KOPT-K1 (cell line): ENCODE measurements at regions not wholly inside any gene's neighbourhood (a gene's known extent, or its start where the extent isn't known, plus 50 kb on each side); places are given as distances from the start of the nearest gene placed in this dataset.
A peak's percentile ranks its signal among the peaks of the same experiment; 100 is the strongest.
"Not testable (repeated sequence)": the region's sequence is repeated elsewhere in the genome, so short reads cannot be mapped to it uniquely, and the experiment has no call there.

Experiments used
- H3K27ac ChIP-seq: fragments of 200-600 bp; sonication (generic); 2 replicates; pipeline ENCODE4 v1.5.1; 2016; ENCODE audit warnings: antibody characterized with exemption, mild to moderate bottlenecking, low read depth, low read length; ENCODE audit not compliant: poor library complexity, severe bottlenecking
- H3K36me3 ChIP-seq: fragments of 200-600 bp; sonication (generic); 2 replicates; pipeline ENCODE4 v1.5.1; 2017; ENCODE audit warnings: antibody characterized with exemption, mild to moderate bottlenecking, low read length, moderate library complexity; ENCODE audit not compliant: insufficient read depth
- H3K9me3 ChIP-seq: fragments of 200-600 bp; sonication (generic); 2 replicates; pipeline ENCODE4 v1.5.1; 2017; ENCODE audit warnings: antibody characterized with exemption, low read length, mild to moderate bottlenecking; ENCODE audit not compliant: insufficient read depth, poor library complexity, severe bottlenecking

GRCh38 chr14:106712513-106712912, 1186.1 kb downstream of the TMEM121 start:
- peak overlapping the region; percentile 55 for H3K27ac ChIP-seq
- not testable (repeated sequence) for H3K36me3 ChIP-seq, H3K9me3 ChIP-seq

DNA sequence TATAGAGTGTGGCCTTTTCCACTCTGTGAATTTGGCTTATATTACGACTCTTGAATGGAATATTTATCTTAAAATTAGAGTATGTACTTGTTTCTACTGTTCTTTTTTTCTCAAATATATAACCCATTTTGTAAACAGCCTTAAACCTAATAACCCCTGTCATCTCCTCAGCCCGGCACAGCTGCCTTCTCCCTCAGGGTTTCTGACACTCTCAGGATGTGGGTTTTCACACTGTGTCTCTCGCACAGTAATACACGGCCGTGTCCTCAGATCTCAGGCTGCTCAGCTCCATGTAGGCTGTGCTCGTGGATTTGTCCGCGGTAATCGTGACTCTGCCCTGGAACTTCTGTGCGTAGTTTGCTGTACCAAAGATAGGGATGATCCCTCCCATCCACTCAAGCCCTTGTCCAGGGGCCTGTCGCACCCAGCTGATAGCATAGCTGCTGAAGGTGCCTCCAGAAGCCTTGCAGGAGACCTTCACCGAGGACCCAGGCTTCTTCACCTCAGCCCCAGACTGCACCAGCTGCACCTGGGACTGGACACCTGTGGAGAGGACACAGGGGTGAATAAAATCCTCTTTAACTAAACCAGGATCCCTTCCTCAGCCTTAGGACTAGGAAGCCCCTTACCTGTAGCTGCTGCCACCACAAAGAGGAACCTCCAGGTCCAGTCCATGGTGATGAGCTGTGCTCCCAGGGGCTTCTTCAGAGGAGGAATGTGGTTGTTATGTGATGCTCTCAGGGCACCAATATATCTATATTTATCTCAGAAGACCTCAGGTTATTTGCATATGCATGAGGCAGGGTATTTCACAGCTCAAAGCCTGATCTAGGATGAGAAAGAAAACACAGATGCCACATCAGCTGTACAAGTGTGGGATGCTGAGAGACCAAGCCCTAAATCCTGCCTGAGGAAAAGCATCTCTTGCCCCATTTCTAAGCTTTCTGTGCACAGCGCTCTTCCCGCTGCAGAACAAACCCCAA, 1188.4 kb downstream of the TMEM121 start:
- not testable (repeated sequence) for H3K36me3 ChIP-seq, H3K9me3 ChIP-seq
- peak overlapping the region; percentile 47 for H3K27ac ChIP-seq

DNA sequence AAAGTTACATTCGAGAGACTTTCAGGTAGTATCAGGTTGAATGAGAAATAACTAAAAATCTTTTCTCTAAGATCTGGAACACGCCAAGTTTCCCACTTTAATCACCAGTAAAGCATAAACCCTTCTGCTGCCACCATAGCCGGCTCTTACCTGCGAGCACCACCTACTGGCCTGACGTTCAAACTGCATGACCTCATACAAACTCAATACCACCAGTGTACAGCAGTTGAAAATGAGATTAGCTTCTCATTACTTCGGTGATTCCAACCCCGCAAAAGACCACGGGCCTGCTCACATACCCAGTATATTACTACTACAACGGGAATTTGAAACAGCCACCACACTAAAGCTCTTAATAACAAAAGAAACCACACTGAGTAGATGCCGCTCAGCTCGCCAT, 1191.2 kb downstream of the TMEM121 start:
- H3K36me3 ChIP-seq, H3K9me3 ChIP-seq, H3K27ac ChIP-seq: not testable (repeated sequence)

DNA sequence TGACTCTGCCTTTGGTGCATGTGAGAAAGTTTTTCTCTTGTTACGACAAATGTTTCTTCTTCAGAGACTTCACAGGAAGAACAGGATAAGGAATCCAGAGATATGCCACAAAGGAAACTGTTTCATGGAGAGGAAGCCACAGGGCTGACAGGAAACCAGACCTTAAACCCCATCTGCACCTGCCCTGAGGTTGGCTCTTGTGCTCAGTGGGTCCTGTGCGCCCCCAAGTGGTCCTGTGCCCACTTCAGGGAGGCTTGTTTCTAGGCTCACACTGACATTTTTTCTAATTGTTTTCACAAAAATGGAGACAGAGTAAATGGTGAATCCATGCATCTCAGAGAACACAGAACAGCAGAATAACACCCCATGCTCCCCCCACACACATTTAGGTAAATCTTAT, 1193.5 kb downstream of the TMEM121 start:
- not testable (repeated sequence) for H3K27ac ChIP-seq, H3K9me3 ChIP-seq, H3K36me3 ChIP-seq

DNA sequence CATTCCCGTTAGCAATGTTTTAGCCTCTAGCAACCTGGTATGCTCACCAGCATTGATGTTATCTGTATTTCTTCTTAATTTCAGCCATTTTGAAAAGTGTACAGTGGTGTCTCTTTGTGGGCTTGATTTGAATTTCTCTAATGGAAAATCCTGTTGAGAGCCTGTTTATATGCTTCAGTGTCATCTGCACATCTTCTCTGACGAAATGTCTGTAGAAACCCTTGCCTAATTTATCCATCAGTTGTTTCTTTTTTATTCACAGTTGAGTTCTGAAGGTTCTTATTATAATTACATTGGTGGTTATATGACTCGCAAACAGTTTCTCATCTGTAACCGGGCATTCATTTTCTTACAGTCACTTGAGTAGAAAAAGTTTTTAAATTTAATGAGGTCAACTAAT, 1195.5 kb downstream of the TMEM121 start:
- H3K27ac ChIP-seq, H3K9me3 ChIP-seq, H3K36me3 ChIP-seq: not testable (repeated sequence)

DNA sequence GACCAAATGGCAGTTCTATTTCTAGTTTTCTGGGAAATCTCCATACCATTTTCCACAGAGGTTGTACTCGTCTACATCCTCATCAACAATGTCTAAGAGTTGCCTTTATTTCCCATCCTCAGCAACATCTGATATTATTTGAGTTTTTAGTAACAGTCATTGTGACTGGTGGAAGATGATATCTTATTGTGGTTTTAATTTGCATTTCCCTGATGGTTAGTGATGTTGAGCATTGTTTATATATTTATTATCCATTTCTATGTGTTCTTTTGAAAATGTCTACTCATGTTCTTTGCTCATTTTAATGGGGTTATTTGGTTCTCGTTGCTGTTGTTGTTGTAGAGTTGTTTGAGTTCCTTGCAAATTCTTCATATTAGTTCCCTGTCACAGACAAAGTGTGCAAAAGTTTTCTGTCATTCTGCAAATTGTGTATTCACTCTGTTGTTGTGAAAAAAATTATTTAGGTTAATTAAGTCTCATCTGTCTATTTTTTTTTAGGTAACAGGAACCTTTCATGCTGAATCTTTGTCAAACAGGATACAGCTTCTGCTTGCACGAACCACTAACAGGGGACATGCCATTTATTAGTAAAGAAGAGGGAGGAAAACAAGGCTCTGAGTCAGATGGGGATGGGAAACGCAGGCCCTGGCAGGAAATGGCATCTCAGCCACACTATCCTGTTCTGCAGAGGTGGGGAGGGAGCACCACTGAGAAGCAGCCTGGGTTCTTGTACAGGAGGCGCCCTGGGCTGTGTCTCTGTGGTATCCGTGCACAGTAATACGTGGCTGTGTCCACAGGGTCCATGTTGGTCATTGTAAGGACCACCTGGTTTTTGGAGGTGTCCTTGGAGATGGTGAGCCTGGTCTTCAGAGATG, 1196.7 kb downstream of the TMEM121 start:
- H3K27ac ChIP-seq: peak overlapping the region; percentile 52

DNA sequence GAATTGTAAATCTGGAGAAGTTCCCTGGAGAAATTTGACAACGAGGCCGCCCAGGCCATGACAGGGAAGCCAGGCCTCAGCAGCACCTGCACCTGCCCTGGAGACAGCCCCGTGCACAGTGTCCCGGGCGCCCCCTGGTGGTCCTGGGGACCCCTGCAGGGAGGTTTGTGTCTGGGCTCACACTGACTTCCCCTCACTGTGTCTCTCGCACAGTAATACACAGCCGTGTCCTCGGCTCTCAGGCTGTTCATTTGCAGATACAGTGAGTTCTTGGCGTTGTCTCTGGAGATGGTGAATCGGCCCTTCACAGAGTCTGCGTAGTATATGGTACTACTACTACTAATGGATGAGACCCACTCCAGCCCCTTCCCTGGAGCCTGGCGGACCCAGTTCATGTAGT, 1201.6 kb downstream of the TMEM121 start:
- not testable (repeated sequence) for H3K9me3 ChIP-seq, H3K36me3 ChIP-seq, H3K27ac ChIP-seq

More for the DNA sequence above, 1196.7 kb downstream of the TMEM121 start:
- H3K9me3 ChIP-seq, H3K36me3 ChIP-seq: not testable (repeated sequence)

DNA sequence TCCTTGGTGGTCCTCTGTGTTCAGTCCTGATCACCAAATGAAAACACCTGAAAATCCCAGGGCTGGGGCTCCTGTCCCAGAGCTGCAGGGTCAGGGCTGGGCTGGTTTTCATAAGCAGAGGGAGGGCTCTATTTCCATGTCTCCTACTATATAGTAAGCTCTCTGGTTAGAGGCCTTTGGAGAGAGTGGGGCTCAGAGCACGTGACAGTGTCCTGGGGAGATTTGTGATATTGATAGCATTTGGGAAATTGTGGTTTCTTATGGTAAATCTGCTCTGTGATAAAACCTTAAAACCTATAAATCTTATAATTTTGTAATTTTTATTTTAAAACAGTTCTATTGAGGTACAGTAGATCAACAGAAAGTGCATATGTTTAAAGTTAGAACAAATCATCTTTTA, 1202.2 kb downstream of the TMEM121 start:
- Histone ChIP-seq H3K9me3 (no peaks in the 10 kb centered on the region), H3K27ac (no peak overlapping the region)

GRCh38 chr14:106729551-106729950, 1203.2 kb downstream of the TMEM121 start:
- Histone ChIP-seq H3K9me3 (no peaks in the 10 kb centered on the region), H3K36me3 (no peaks in the 10 kb centered on the region)

More for the DNA sequence above, 1202.2 kb downstream of the TMEM121 start:
- H3K36me3 ChIP-seq: no peaks in the 10 kb centered on the region

GRCh38 chr14:106733771-106734170, 1207.4 kb downstream of the TMEM121 start:
- H3K36me3 ChIP-seq: no peaks in the 10 kb centered on the region
- no peak overlapping the region for H3K27ac ChIP-seq
- no peaks in the 10 kb centered on the region for H3K9me3 ChIP-seq

More at GRCh38 chr14:106729551-106729950, 1203.2 kb downstream of the TMEM121 start:
- H3K27ac ChIP-seq: no peak overlapping the region

- Histone ChIP-seq H3K9me3 (no peaks in the 10 kb centered on the region), H3K36me3 (no peaks in the 10 kb centered on the region), H3K27ac (no peak overlapping the region)
Observed at GRCh38 chr14:106737021-106737420, 1210.6 kb downstream of the TMEM121 start.

DNA sequence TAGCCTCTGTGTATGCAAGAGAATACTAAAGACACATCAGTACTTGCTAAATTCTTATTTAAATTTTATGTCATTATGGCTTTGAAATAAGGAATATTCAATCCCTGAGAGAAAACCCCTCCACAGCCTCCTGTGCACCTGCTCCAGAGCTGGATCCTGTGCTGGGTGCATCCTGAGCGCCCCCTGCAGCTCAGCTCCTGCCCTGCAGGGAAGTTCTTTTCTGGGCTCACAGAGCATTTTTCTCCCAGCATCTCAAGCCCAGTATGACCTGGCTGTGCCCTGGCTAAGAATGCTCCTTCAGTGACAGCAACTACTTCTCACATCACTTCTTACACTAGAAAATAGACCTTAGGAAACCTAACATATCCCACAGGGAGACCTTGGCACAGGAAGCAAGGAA, 1211.7 kb downstream of the TMEM121 start:
- no peaks in the 10 kb centered on the region for H3K9me3 ChIP-seq
- no peak overlapping the region for H3K27ac ChIP-seq
- no peaks in the 10 kb centered on the region for H3K36me3 ChIP-seq

GRCh38 chr14:106738598-106739258, 1212.3 kb downstream of the TMEM121 start:
- H3K27ac ChIP-seq, H3K9me3 ChIP-seq, H3K36me3 ChIP-seq: not testable (repeated sequence)

DNA sequence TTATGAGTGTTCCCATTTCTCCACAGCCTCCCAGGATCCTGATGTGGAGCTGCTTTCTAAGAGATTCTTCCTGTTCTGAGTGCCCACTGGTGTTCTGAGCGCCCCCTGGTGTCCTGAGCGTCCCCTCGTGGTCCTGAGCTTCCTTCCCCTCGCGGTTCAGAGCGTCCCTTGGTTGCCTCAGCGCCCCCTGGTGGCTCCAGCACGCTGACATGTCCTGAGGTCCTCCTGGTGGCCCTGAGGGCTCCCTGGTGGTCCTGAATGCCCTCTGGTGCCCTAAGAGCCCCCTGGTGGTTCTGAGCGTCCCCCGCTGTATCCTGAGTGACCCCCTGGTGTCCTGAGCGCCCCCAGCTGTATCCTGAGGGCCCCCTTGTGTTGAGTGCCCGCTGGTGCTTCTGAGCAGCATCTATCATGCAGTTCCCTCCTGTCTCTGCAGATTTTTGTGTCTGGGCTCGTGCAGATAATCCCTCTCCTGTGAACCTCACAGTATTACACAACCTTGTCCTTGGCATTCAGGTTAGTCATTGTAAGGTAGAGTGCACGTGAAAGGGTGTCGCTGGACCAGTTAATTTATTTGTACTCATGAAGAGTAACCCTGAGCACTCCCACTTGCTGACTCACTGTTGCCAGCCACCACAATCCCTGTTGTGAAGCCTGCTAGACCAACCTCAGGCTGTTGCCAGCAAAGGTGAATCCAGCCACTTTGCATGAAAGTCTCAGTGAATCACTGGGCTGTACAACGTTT, 1214.9 kb downstream of the TMEM121 start:
- not testable (repeated sequence) for H3K27ac ChIP-seq, H3K36me3 ChIP-seq, H3K9me3 ChIP-seq
